HL-60 (cell line): ENCODE measurements at regions not wholly inside any gene's neighbourhood (a gene's known extent, or its start where the extent isn't known, plus 50 kb on each side); places are given as distances from the start of the nearest gene placed in this dataset.
A peak's percentile ranks its signal among the peaks of the same experiment; 100 is the strongest.

Experiments
- DNase-seq, 2 experiments: peaks; one replicate each; pipeline ENCODE4 v3.0.0-alpha.2; 2010 to 2020; ENCODE audit warnings: low read depth in 1 of 2, low spot score in 1 of 2
- H3K27ac ChIP-seq: fragments of 250-450 bp; sonication (Bioruptor Pico); replicated peaks from 2 replicates; pipeline ENCODE4 v1.5.1; 2020; ENCODE audit warnings: mild to moderate bottlenecking, moderate library complexity
- H3K27me3 ChIP-seq: fragments of 250-450 bp; sonication (Bioruptor Pico); 2 replicates; pipeline ENCODE4 v1.5.1; 2021; ENCODE audit warnings: mild to moderate bottlenecking, moderate library complexity; ENCODE audit not compliant: insufficient read depth, poor library complexity, severe bottlenecking
- H3K4me3 ChIP-seq: replicated peaks from 2 replicates; pipeline ENCODE4 v1.5.1; 2011; ENCODE audit warnings: mild to moderate bottlenecking, control low read depth, low read length; ENCODE audit not compliant: insufficient read depth
- GABPA ChIP-seq: IDR thresholded peaks from 2 replicates; pipeline ENCODE4 v1.6.1; 2012; ENCODE audit warnings: low read depth
- POLR2AphosphoS5 ChIP-seq: IDR thresholded peaks from 2 replicates; pipeline ENCODE4 v1.6.1; 2012; ENCODE audit warnings: low read depth
- SPI1 ChIP-seq: IDR thresholded peaks from 2 replicates; pipeline ENCODE4 v1.6.1; 2012; ENCODE audit warnings: low read depth, mild to moderate bottlenecking, borderline replicate concordance
- TF ChIP-seq, protein P1 (sequence below): IDR thresholded peaks from 2 replicates; pipeline ENCODE4 v1.6.1; 2012; ENCODE audit warnings: low read depth; ENCODE audit not compliant: insufficient replicate concordance
- TF ChIP-seq, protein P2 (sequence below): IDR thresholded peaks from one replicate; pipeline ENCODE4 v1.5.1; 2011; ENCODE audit warnings: low read length, control low read depth, inconsistent platforms; ENCODE audit not compliant: insufficient read depth

DNA sequence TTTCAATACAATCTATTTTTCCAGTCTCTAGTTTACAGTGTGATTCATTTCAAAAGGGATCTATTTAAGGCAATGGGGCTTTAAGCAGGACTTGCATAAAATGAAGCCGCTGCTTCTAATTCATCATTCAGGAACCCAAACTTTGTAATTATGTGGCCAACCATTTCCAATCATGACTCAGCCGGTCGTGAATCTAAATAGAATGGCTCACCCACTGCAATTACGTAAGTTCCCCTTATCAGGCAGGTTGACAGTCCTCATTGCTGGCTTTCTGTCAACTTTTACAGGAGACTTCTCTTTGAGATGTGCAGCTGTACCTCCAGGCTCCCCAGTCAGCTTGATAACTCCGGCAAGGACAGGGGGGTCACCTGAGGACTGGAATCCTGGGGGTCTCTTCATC is 152.8 kb upstream of the DAP start:
- Histone ChIP-seq H3K27ac (no peak overlapping the region), H3K27me3 (no peaks in the 10 kb centered on the region), H3K4me3 (no peak overlapping the region)
- DNase-seq = peak; percentile 86 to 87
- TF ChIP-seq SPI1 = no peak
- TF ChIP-seq, protein P1, sequence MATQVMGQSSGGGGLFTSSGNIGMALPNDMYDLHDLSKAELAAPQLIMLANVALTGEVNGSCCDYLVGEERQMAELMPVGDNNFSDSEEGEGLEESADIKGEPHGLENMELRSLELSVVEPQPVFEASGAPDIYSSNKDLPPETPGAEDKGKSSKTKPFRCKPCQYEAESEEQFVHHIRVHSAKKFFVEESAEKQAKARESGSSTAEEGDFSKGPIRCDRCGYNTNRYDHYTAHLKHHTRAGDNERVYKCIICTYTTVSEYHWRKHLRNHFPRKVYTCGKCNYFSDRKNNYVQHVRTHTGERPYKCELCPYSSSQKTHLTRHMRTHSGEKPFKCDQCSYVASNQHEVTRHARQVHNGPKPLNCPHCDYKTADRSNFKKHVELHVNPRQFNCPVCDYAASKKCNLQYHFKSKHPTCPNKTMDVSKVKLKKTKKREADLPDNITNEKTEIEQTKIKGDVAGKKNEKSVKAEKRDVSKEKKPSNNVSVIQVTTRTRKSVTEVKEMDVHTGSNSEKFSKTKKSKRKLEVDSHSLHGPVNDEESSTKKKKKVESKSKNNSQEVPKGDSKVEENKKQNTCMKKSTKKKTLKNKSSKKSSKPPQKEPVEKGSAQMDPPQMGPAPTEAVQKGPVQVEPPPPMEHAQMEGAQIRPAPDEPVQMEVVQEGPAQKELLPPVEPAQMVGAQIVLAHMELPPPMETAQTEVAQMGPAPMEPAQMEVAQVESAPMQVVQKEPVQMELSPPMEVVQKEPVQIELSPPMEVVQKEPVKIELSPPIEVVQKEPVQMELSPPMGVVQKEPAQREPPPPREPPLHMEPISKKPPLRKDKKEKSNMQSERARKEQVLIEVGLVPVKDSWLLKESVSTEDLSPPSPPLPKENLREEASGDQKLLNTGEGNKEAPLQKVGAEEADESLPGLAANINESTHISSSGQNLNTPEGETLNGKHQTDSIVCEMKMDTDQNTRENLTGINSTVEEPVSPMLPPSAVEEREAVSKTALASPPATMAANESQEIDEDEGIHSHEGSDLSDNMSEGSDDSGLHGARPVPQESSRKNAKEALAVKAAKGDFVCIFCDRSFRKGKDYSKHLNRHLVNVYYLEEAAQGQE = no peak
- TF ChIP-seq, protein P2, sequence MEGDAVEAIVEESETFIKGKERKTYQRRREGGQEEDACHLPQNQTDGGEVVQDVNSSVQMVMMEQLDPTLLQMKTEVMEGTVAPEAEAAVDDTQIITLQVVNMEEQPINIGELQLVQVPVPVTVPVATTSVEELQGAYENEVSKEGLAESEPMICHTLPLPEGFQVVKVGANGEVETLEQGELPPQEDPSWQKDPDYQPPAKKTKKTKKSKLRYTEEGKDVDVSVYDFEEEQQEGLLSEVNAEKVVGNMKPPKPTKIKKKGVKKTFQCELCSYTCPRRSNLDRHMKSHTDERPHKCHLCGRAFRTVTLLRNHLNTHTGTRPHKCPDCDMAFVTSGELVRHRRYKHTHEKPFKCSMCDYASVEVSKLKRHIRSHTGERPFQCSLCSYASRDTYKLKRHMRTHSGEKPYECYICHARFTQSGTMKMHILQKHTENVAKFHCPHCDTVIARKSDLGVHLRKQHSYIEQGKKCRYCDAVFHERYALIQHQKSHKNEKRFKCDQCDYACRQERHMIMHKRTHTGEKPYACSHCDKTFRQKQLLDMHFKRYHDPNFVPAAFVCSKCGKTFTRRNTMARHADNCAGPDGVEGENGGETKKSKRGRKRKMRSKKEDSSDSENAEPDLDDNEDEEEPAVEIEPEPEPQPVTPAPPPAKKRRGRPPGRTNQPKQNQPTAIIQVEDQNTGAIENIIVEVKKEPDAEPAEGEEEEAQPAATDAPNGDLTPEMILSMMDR = no peak
- TF ChIP-seq POLR2AphosphoS5 = no peak
- TF ChIP-seq GABPA = no peak

DNA sequence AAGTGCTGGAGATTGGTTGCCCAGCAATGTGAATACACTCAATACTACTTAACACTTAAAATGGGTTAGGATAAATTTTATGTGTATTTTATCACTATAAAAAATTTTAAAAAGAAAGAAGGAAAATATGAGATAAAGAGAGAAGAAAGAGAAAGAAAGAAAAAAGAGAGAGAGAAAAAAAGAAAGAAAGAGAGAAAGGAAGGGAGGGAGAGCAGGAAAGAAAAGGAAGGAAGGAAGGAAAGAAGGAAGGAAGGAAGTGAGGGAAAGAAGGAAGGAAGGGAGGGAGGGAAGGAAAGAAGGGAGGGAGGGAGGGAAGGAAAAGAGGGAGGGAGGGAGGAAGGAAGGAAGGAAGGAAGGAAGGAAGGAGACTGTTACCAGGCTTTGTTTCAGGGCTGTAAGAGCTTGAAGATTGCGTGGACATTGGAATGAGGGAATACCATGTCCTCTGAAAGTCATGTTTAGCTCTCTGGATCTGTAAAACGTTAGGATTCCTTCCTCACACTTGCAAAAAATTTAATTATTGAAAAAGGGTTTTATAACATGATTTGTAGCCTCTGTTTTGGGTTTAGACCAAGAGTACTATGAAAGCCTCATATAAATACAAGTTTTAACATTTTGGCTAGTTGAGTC is 152.3 kb upstream of the DAP start:
- no peak overlapping the region for H3K27ac ChIP-seq
- H3K4me3 ChIP-seq = no peak overlapping the region
- DNase-seq = no peak
- H3K27me3 ChIP-seq = no peaks in the 10 kb centered on the region
- TF ChIP-seq, protein P1 = no peak
- TF ChIP-seq SPI1 (no peak), POLR2AphosphoS5 (no peak), GABPA (no peak)
- TF ChIP-seq, protein P2 = no peak

DNA sequence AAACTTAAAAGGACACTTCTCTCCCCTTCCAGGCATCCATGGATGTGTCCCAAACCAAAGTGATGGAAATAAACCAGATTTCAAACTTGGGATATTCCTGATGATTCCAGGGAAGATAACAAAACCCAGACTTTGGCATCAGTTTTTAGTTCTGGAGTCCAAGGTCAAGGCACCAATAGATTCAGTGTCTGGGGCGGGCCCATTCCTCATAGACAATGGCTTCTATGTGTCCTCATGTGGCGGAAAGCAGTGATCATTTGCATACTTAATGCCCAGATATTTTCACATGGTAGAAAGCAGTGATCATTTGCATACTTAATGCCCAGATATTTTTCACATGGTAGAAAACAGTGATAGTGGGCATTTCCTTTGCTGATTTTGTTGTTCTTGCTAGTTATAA is 151.4 kb upstream of the DAP start:
- H3K27ac ChIP-seq = no peak overlapping the region
- no peak for DNase-seq
- TF ChIP-seq, protein P2 = no peak
- TF ChIP-seq GABPA = no peak
- no peak for TF ChIP-seq SPI1
- TF ChIP-seq, protein P1 = no peak
- TF ChIP-seq POLR2AphosphoS5 = no peak
- no peak overlapping the region for H3K4me3 ChIP-seq
- H3K27me3 ChIP-seq = no peaks in the 10 kb centered on the region
